A673 (cell line): ENCODE measurements at regions not wholly inside any gene's neighbourhood (a gene's known extent, or its start where the extent isn't known, plus 50 kb on each side); places are given as distances from the start of the nearest gene placed in this dataset.

Experiments used
- EZH2 ChIP-seq: fragments of 200-600 bp; sonication (generic); IDR thresholded peaks from 2 replicates; pipeline ENCODE4 v1.6.1; 2017; ENCODE audit warnings: borderline replicate concordance, low read depth, mild to moderate bottlenecking, mixed read lengths, antibody characterized with exemption, low read length; ENCODE audit not compliant: poor library complexity, severe bottlenecking
- TF ChIP-seq, protein P1 (sequence below): fragments of 300-800, 200-600 bp; sonication (generic); conservative IDR thresholded peaks from 2 replicates; pipeline ENCODE4 v1.5.1; 2017; ENCODE audit warnings: low read depth, mild to moderate bottlenecking, antibody characterized with exemption, low read length, moderate library complexity, mixed read lengths

- TF ChIP-seq, protein P1, sequence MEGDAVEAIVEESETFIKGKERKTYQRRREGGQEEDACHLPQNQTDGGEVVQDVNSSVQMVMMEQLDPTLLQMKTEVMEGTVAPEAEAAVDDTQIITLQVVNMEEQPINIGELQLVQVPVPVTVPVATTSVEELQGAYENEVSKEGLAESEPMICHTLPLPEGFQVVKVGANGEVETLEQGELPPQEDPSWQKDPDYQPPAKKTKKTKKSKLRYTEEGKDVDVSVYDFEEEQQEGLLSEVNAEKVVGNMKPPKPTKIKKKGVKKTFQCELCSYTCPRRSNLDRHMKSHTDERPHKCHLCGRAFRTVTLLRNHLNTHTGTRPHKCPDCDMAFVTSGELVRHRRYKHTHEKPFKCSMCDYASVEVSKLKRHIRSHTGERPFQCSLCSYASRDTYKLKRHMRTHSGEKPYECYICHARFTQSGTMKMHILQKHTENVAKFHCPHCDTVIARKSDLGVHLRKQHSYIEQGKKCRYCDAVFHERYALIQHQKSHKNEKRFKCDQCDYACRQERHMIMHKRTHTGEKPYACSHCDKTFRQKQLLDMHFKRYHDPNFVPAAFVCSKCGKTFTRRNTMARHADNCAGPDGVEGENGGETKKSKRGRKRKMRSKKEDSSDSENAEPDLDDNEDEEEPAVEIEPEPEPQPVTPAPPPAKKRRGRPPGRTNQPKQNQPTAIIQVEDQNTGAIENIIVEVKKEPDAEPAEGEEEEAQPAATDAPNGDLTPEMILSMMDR: no peak
- TF ChIP-seq EZH2: no peak
Observed at GRCh38 chr20:11852811-11853210, 64.9 kb upstream of the BTBD3 start.
